Endothelial cell of umbilical vein (primary cell): ENCODE measurements at regions not wholly inside any gene's neighbourhood (a gene's known extent, or its start where the extent isn't known, plus 50 kb on each side); places are given as distances from the start of the nearest gene placed in this dataset.

Experiments used
- BruUV-seq: library from RNA; stranded (reverse); fragments of 400-500 nt; replicated peaks from 2 replicates; lab custom pipeline; 2021; lab: Mats Ljungman, UMichigan
- CTCF ChIA-PET: fragments of 300-600, 350-600 bp; sonication (Branson Sonifier 250); formaldehyde crosslinking; loops from one replicate; lab custom pipeline; 2021; ENCODE audit warnings: antibody characterized with exemption, inconsistent platforms; lab: Charles Lee
- POLR2A ChIA-PET: fragments of 300-600, 350-600 bp; sonication (Branson Sonifier 250); formaldehyde crosslinking; loops from one replicate; lab custom pipeline; 2021; ENCODE audit warnings: antibody characterized with exemption, inconsistent platforms; lab: Charles Lee
- DNase-seq: peaks from one replicate; pipeline ENCODE4 v3.0.0-alpha.2; 2011; ENCODE audit warnings: low read depth, low spot score
- FAIRE-seq: peaks from 2 replicates; lab custom pipeline; 2011; peaks lifted over from hg19 to GRCh38; lab: Jason Lieb, UNC
- H2AFZ ChIP-seq: 2 replicates; pipeline ENCODE4 v1.6.0; 2012; ENCODE audit warnings: low read depth, low read length, control low read depth, inconsistent platforms
- H3K27ac ChIP-seq: 2 replicates; pipeline ENCODE4 v1.5.1; 2011; ENCODE audit warnings: low read depth, mild to moderate bottlenecking, control low read depth, low read length, moderate library complexity; ENCODE audit not compliant: insufficient read depth
- H3K27me3 ChIP-seq, 2 experiments: 2 replicates each; pipeline versions ENCODE4 v1.6.0 to v1.6.1; 2011; ENCODE audit warnings: low read length in 2 of 2, mixed read lengths in 1 of 2; ENCODE audit not compliant: control insufficient read depth in 2 of 2, insufficient read depth in 2 of 2
- H3K36me3 ChIP-seq, 2 experiments: 2 replicates in 1 of 2; 3 replicates in 1 of 2; pipeline ENCODE4 v1.5.1; 2011; ENCODE audit warnings: low read length in 2 of 2, mild to moderate bottlenecking in 1 of 2, moderate library complexity in 1 of 2; ENCODE audit not compliant: control insufficient read depth in 2 of 2, insufficient read depth in 2 of 2; ENCODE audit errors: extremely low read depth in 1 of 2
- H3K4me1 ChIP-seq: 3 replicates; pipeline ENCODE4 v1.5.1; 2011; ENCODE audit warnings: mild to moderate bottlenecking, low read length; ENCODE audit not compliant: control insufficient read depth, insufficient read depth; ENCODE audit errors: extremely low read depth
- H3K4me2 ChIP-seq: 2 replicates; pipeline ENCODE4 v1.6.1; 2011; ENCODE audit warnings: low read length, control low read depth, mixed read lengths; ENCODE audit not compliant: insufficient read depth
- H3K4me3 ChIP-seq, 3 experiments: fragments of 200-600 bp in 1 of 3; sonication (generic), shearing (Covaris generic) in 1 of 3; replicated peaks in 1 of 3; 2 replicates each; pipeline ENCODE4 v1.5.1; 2011 to 2016; ENCODE audit warnings: control low read depth in 3 of 3, low read length in 3 of 3, mild to moderate bottlenecking in 2 of 3, inconsistent platforms in 1 of 3, low read depth in 1 of 3, moderate library complexity in 1 of 3; ENCODE audit not compliant: insufficient read depth in 1 of 3
- H3K79me2 ChIP-seq: 2 replicates; pipeline ENCODE4 v1.6.0; 2012; ENCODE audit warnings: low read length, inconsistent platforms; ENCODE audit not compliant: control insufficient read depth, insufficient read depth
- H3K9ac ChIP-seq: replicated peaks from 2 replicates; pipeline ENCODE3; 2011; ENCODE audit warnings: low read length, control low read depth; ENCODE audit not compliant: insufficient read depth; ENCODE audit errors: extremely low read depth
- H3K9me1 ChIP-seq: replicated peaks from 3 replicates; pipeline ENCODE4 v1.6.0; 2011; ENCODE audit warnings: mild to moderate bottlenecking, low read length; ENCODE audit not compliant: control insufficient read depth, insufficient read depth; ENCODE audit errors: extremely low read depth
- H3K9me3 ChIP-seq: replicated peaks from 2 replicates; pipeline ENCODE4 v1.5.1; 2012; ENCODE audit warnings: low read length, inconsistent platforms; ENCODE audit not compliant: control insufficient read depth, insufficient read depth
- H4K20me1 ChIP-seq: replicated peaks from 2 replicates; pipeline ENCODE3; 2011; ENCODE audit warnings: mild to moderate bottlenecking, low read length; ENCODE audit not compliant: control insufficient read depth, insufficient read depth; ENCODE audit errors: extremely low read depth
- FOS ChIP-seq: IDR thresholded peaks from 2 replicates; pipeline ENCODE4 v1.6.1; 2011; ENCODE audit warnings: mild to moderate bottlenecking, low read length, moderate library complexity, borderline replicate concordance; ENCODE audit not compliant: insufficient read depth
- GATA2 ChIP-seq: IDR thresholded peaks from 2 replicates; pipeline ENCODE4 v1.7.0; 2011; ENCODE audit warnings: low read depth, mild to moderate bottlenecking, moderate library complexity, mixed read lengths, low read length; ENCODE audit not compliant: insufficient read length, insufficient read depth
- JUN ChIP-seq: IDR thresholded peaks from 2 replicates; pipeline ENCODE4 v1.6.1; 2011; ENCODE audit warnings: borderline replicate concordance, low read depth; ENCODE audit not compliant: insufficient read length, insufficient read depth
- POLR2A ChIP-seq: IDR thresholded peaks from 2 replicates; pipeline ENCODE4 v1.6.1; 2012; ENCODE audit warnings: low read depth, mild to moderate bottlenecking, control low read depth, low read length
- dilution Hi-C: fragments of 300-500 bp; cut with MboI; formaldehyde crosslinking; loops from one replicate; pipeline ENCODE4 v1.15.0; 2019; ENCODE audit warnings: low sequenced_read_pairs; ENCODE audit not compliant: extremely low pct_ligation_motif_present
- intact Hi-C: fragments of 100-400 bp; cut with micrococcal nuclease; formaldehyde crosslinking; loops from one replicate; pipeline ENCODE4 v1.10.0; 2022
- TF ChIP-seq, protein P1 (sequence below), 2 donors: IDR thresholded peaks; 1 replicate in 1 of 2; 2 replicates in 1 of 2; pipeline ENCODE4 v1.5.1; 2011; ENCODE audit warnings: low read length in 2 of 2, mild to moderate bottlenecking in 2 of 2, moderate library complexity in 2 of 2, control low read depth in 1 of 2, inconsistent platforms in 1 of 2, low read depth in 1 of 2; ENCODE audit not compliant: insufficient read depth in 1 of 2; ENCODE audit errors: extremely low read depth in 1 of 2

DNA sequence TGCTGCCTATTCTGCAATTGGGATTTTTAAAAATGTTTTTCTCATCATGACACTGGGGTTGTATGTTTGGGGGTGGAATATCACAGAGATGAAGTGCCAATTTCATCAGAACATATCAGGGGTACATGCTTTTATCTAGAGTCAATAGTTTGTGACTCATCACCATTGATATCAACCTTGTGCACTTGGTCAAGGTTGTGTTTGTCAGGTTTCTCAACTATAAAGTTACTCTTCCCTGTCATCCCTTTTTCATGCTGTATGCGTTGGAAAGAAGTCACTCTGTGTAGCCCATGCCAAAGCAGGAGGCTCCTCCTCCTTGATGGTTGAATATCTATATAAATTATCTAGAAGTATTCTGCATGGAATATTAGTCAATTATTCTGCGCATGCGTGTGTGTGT lies 145.4 kb upstream of the TSHZ2 start:
- no TSS peak for BruUV-seq
- FAIRE-seq = no peak
- no peaks in the 10 kb centered on the region for H3K9me3 ChIP-seq
- CTCF ChIA-PET = no interaction called here
- intact Hi-C loops (loop anchor here (10.0 kb wide), 1 partner anchor 62 kb away; no protein-coding TSS in a partner anchor), dilution Hi-C loops (no loop called here)
- H3K9ac ChIP-seq = no peak overlapping the region
- H3K4me3 ChIP-seq = no peak overlapping the region
- H3K4me2 ChIP-seq = no peak overlapping the region
- H3K4me1 ChIP-seq = no peaks in the 10 kb centered on the region
- H3K27ac ChIP-seq = no peak overlapping the region
- H4K20me1 ChIP-seq = no peaks in the 10 kb centered on the region
- no peak for DNase-seq
- no peaks in the 10 kb centered on the region for H3K9me1 ChIP-seq
- H2AFZ ChIP-seq = no peak overlapping the region
- H3K79me2 ChIP-seq = no peaks in the 10 kb centered on the region
- no peaks in the 10 kb centered on the region for H3K36me3 ChIP-seq
- H3K27me3 ChIP-seq = no peaks in the 10 kb centered on the region
- TF ChIP-seq FOS = no peak
- no peak for TF ChIP-seq JUN
- TF ChIP-seq, protein P1, sequence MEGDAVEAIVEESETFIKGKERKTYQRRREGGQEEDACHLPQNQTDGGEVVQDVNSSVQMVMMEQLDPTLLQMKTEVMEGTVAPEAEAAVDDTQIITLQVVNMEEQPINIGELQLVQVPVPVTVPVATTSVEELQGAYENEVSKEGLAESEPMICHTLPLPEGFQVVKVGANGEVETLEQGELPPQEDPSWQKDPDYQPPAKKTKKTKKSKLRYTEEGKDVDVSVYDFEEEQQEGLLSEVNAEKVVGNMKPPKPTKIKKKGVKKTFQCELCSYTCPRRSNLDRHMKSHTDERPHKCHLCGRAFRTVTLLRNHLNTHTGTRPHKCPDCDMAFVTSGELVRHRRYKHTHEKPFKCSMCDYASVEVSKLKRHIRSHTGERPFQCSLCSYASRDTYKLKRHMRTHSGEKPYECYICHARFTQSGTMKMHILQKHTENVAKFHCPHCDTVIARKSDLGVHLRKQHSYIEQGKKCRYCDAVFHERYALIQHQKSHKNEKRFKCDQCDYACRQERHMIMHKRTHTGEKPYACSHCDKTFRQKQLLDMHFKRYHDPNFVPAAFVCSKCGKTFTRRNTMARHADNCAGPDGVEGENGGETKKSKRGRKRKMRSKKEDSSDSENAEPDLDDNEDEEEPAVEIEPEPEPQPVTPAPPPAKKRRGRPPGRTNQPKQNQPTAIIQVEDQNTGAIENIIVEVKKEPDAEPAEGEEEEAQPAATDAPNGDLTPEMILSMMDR (IDR thresholded peaks at IDR 0.05; ENCODE audit: extremely low read depth in 1 of 2, insufficient read depth in 1 of 2, low read depth in 1 of 2, low read length in 2 of 2) = no peak
- POLR2A ChIA-PET = no interaction called here

DNA sequence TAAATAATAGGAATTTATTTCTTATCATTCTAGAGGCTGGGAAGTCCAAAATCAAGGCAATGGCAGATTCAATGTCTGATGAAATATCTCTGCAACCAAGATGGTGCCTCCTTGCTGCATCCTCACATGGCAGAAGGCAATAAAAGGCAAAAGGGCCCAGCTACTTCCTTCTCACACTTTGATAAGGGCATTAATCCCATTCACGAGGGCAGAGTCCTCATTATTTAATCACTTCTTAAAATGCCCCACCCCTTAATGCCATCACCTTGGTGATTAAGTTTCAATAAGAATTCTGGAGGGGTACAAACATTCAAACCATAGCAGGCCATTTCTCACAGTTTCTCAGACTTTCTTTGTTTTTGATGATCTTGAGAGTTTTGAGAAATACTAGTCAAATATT lies 145.8 kb upstream of the TSHZ2 start:
- POLR2A ChIA-PET = no interaction called here
- H4K20me1 ChIP-seq = no peaks in the 10 kb centered on the region
- intact Hi-C loops (loop anchor here (10.0 kb wide), 1 partner anchor 62 kb away; no protein-coding TSS in a partner anchor), dilution Hi-C loops (no loop called here)
- H3K27ac ChIP-seq = no peak overlapping the region
- H3K9me3 ChIP-seq = no peaks in the 10 kb centered on the region
- H3K4me2 ChIP-seq = no peak overlapping the region
- BruUV-seq = no TSS peak
- FAIRE-seq (no peak), DNase-seq (no peak)
- CTCF ChIA-PET = no interaction called here
- TF ChIP-seq GATA2 (no peak), POLR2A (no peak)
- H3K27me3 ChIP-seq = no peaks in the 10 kb centered on the region
- no peak overlapping the region for H2AFZ ChIP-seq
- no peaks in the 10 kb centered on the region for H3K9me1 ChIP-seq
- H3K79me2 ChIP-seq = no peaks in the 10 kb centered on the region
- no peaks in the 10 kb centered on the region for H3K36me3 ChIP-seq
- no peaks in the 10 kb centered on the region for H3K4me1 ChIP-seq
- H3K9ac ChIP-seq = no peak overlapping the region
- H3K4me3 ChIP-seq = no peak overlapping the region
